Cerebellar cortex (tissue), 1 donor: ENCODE measurements at regions not wholly inside any gene's neighbourhood (a gene's known extent, or its start where the extent isn't known, plus 50 kb on each side); places are given as distances from the start of the nearest gene placed in this dataset.
A peak's percentile ranks its signal among the peaks of the same experiment; 100 is the strongest.

Source experiments
- DNase-seq: peaks from one replicate; pipeline ENCODE4 v3.0.0-alpha.2; 2015; ENCODE audit warnings: low spot score

GRCh38 chr5:56587381-56588130 is 227.8 kb upstream of the MAP3K1 start:
- no peak for DNase-seq

GRCh38 chr5:56585999-56586691 is 229.2 kb upstream of the MAP3K1 start:
- DNase-seq, result peak; percentile 8

- DNase-seq, result no peak
These were observed 229.9 kb upstream of the MAP3K1 start for GRCh38 chr5:56585461-56585860.

GRCh38 chr5:56581426-56581825 is 233.9 kb upstream of the MAP3K1 start:
- DNase-seq, result no peak

- no peak for DNase-seq
These were observed 234.5 kb upstream of the MAP3K1 start for GRCh38 chr5:56580864-56581263.

GRCh38 chr5:56575821-56576220 is 239.5 kb upstream of the MAP3K1 start:
- no peak for DNase-seq

- DNase-seq, result no peak
These were observed 240.6 kb upstream of the MAP3K1 start for GRCh38 chr5:56574778-56575177.

- peak; percentile 12 for DNase-seq
These were observed 245.8 kb upstream of the MAP3K1 start for GRCh38 chr5:56569566-56569965.

- DNase-seq, result no peak
These were observed 246.3 kb upstream of the MAP3K1 start for GRCh38 chr5:56569076-56569475.

- DNase-seq, result no peak
These were observed 248.1 kb upstream of the MAP3K1 start for GRCh38 chr5:56567278-56567677.

- no peak for DNase-seq
These were observed 248.7 kb upstream of the MAP3K1 start for GRCh38 chr5:56566374-56567249.

- DNase-seq, result no peak
These were observed 249.7 kb upstream of the MAP3K1 start for GRCh38 chr5:56565644-56566043.

GRCh38 chr5:56565283-56565615 is 250.1 kb upstream of the MAP3K1 start:
- no peak for DNase-seq

GRCh38 chr5:56564541-56565282 is 250.6 kb upstream of the MAP3K1 start:
- no peak for DNase-seq

GRCh38 chr5:56561455-56561854 is 253.9 kb upstream of the MAP3K1 start:
- DNase-seq, result no peak

GRCh38 chr5:56558131-56558745 is 257.1 kb upstream of the MAP3K1 start:
- DNase-seq, result no peak

- no peak for DNase-seq
These were observed 258.2 kb upstream of the MAP3K1 start for GRCh38 chr5:56557198-56557597.

GRCh38 chr5:56552612-56553268 is 262.6 kb upstream of the MAP3K1 start:
- no peak for DNase-seq

GRCh38 chr5:56550227-56550626 is 265.1 kb upstream of the MAP3K1 start:
- DNase-seq, result no peak

GRCh38 chr5:56549096-56549886 is 266.1 kb upstream of the MAP3K1 start:
- no peak for DNase-seq
